HFFc6 (cell line): ENCODE measurements at regions not wholly inside any gene's neighbourhood (a gene's known extent, or its start where the extent isn't known, plus 50 kb on each side); places are given as distances from the start of the nearest gene placed in this dataset.
A peak's percentile ranks its signal among the peaks of the same experiment; 100 is the strongest.

Experiments used
- DNase-seq: peaks from one replicate; pipeline ENCODE4 v3.0.0-alpha.2; 2018
- H3K27ac Mint-ChIP-seq: 2 replicates; pipeline ENCODE4 v1.8.0; 2020; ENCODE audit warnings: mild to moderate bottlenecking, mixed read lengths
- H3K27me3 Mint-ChIP-seq: 2 replicates; pipeline ENCODE4 v1.8.0; 2021; ENCODE audit warnings: mild to moderate bottlenecking, moderate library complexity, mixed read lengths; ENCODE audit not compliant: insufficient read depth
- H3K36me3 Mint-ChIP-seq: 2 replicates; pipeline ENCODE4 v1.8.0; 2021; ENCODE audit warnings: low read depth, mixed read lengths
- H3K4me1 Mint-ChIP-seq: 2 replicates; pipeline ENCODE4 v1.8.0; 2020; ENCODE audit warnings: low read depth, mixed read lengths
- H3K4me3 Mint-ChIP-seq: 2 replicates; pipeline ENCODE4 v1.8.0; 2020; ENCODE audit warnings: mild to moderate bottlenecking, moderate library complexity, mixed read lengths
- H3K9me3 Mint-ChIP-seq: 2 replicates; pipeline ENCODE4 v1.8.0; 2020; ENCODE audit warnings: mild to moderate bottlenecking, mixed read lengths
- TF ChIP-seq, protein P1 (sequence below): fragments of 200-600 bp; sonication (generic); IDR thresholded peaks from 2 replicates; pipeline ENCODE4 v1.5.0; 2021; ENCODE audit warnings: antibody characterized with exemption, mild to moderate bottlenecking

DNA sequence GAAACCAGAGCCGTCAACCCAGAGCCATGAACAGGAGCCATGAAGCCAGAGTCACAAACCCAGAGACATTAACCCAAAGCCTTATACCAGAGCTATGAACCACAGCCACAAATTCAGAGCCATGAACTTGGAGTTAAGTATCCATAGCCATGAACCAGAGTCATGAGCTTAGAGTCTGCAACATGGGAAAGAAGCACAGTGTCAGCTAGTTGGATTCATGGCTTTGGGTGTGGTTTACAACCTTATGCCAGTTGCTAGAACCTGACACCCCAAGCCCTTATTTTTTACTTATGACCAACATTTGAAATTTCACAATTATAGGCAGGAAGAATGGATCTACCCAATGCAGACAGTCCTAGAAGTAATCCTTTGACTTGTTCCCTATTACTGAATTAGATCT, 128.9 kb upstream of the FAM78B start:
- Mint-ChIP-seq H3K27me3 (peaks cover 2% of the 10 kb centered on the region; the same call in 1 of the 2 replicates), H3K4me3 (no peak overlapping the region), H3K27ac (no peak overlapping the region), H3K9me3 (peaks cover 24% of the 10 kb centered on the region), H3K36me3 (no peaks in the 10 kb centered on the region), H3K4me1 (no peaks in the 10 kb centered on the region)
- TF ChIP-seq, protein P1, sequence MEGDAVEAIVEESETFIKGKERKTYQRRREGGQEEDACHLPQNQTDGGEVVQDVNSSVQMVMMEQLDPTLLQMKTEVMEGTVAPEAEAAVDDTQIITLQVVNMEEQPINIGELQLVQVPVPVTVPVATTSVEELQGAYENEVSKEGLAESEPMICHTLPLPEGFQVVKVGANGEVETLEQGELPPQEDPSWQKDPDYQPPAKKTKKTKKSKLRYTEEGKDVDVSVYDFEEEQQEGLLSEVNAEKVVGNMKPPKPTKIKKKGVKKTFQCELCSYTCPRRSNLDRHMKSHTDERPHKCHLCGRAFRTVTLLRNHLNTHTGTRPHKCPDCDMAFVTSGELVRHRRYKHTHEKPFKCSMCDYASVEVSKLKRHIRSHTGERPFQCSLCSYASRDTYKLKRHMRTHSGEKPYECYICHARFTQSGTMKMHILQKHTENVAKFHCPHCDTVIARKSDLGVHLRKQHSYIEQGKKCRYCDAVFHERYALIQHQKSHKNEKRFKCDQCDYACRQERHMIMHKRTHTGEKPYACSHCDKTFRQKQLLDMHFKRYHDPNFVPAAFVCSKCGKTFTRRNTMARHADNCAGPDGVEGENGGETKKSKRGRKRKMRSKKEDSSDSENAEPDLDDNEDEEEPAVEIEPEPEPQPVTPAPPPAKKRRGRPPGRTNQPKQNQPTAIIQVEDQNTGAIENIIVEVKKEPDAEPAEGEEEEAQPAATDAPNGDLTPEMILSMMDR: no peak
- DNase-seq: no peak

DNA sequence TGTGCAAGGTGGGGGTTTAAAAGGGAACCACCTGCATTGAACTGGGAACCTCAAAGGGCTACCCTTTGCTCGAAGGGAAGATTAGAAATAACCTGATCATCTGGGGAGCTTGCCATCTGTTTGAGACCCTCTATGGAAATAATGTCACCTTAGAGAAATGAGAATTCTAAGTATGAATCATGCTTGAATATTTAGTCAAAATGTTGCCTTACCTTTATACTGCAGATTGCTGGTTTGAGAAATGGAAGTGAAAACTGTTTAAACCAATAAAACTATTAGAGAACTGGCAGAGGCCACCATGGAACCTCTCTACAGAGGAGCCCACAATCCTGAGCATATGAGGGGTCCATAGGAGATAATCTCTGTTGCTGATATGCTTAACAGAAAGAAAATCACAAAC, 131.2 kb upstream of the FAM78B start:
- H3K4me3 Mint-ChIP-seq: no peak overlapping the region
- TF ChIP-seq, protein P1: no peak
- H3K27me3 Mint-ChIP-seq: no peaks in the 10 kb centered on the region
- H3K9me3 Mint-ChIP-seq: peaks cover 25% of the 10 kb centered on the region
- DNase-seq: no peak
- H3K27ac Mint-ChIP-seq: no peak overlapping the region
- H3K36me3 Mint-ChIP-seq: no peaks in the 10 kb centered on the region
- no peaks in the 10 kb centered on the region for H3K4me1 Mint-ChIP-seq

DNA sequence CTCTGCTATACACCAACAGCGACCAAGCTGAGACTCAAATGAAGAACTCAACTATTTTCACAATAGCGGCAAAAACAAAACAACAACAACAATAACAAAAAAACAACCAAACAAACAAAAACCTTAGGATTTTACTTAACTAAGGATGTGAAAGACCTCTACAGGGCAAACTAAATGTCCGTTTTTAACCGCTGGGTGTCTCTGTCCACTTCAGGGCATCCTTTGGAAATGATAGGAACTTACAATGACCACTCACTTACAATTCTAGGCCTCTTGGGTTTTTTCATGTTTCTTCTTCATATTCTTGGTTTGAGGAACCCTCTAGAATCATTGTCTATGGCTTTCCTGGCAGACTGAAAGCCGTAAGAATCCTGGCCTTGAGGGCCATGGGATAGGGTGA, 134.0 kb upstream of the FAM78B start:
- TF ChIP-seq, protein P1: peak; percentile 9; the same call in 1 of the 2 replicates
- Mint-ChIP-seq H3K27me3 (no peaks in the 10 kb centered on the region), H3K27ac (no peak overlapping the region), H3K9me3 (peaks cover 27% of the 10 kb centered on the region), H3K4me3 (no peak overlapping the region), H3K36me3 (peaks cover 3% of the 10 kb centered on the region; the same call in 1 of the 2 replicates), H3K4me1 (no peaks in the 10 kb centered on the region)
- DNase-seq: no peak

DNA sequence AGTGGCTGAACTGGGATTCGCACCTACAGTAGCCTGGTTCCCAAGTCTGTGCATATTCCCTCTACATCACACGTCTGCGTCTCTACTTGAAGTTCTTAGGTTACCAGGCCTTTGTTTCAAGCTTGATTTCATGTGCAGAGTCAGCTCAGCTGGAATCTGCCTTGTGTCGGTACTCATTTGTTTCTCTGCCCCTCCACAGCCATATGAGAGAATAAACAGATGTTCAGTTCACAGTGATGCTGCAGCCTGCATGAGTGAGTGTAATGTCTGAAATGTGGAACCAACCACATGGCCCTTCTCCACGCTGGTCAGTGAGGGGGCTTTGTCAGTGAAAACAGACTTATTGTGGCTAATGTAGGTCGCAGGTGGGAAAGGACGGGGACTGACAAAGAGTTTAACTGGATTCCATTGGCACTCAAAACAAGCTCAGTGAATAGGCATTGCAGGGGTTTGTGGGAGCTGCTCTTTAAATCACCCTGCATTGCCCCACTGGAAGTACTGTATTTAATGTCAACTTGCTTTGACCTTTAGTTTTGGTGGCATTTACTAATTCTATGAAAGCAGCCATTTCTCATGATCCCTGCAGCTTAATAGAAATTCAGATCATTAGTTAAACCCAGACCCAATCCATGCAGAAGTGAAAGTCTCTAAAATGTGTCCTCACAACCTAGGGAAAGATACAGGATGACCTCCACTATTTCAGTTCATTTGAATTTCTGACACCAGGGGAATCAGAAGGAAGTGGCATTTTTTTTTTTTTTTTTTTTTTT, 136.4 kb upstream of the FAM78B start:
- TF ChIP-seq, protein P1: no peak
- DNase-seq: no peak
- H3K36me3 Mint-ChIP-seq: peaks cover 6% of the 10 kb centered on the region; the same call in 1 of the 2 replicates
- no peak overlapping the region for H3K4me3 Mint-ChIP-seq
- no peaks in the 10 kb centered on the region; the same call in 1 of the 2 replicates for H3K27me3 Mint-ChIP-seq
- no peaks in the 10 kb centered on the region for H3K4me1 Mint-ChIP-seq
- H3K9me3 Mint-ChIP-seq: peaks cover 41% of the 10 kb centered on the region
- no peak overlapping the region for H3K27ac Mint-ChIP-seq

DNA sequence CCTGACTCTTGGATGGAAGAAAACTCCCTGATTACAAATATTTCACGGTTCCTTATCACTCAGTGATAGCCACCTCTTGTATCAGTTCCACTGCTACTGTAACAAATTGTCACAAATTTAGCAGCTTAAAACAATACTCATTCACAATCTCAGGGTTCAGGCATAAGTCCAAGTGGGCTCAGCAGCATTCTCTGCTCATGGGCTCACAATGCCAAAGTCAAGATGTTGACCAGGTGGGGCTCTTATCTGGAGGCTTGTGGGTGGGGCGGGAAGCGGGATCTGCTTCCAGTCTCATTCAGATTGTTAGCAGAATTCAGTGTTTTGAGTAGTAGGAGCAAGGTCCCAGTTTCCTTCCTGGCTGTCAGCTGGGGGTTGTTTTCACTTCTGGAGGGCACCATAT, 137.3 kb upstream of the FAM78B start:
- no peaks in the 10 kb centered on the region for H3K4me1 Mint-ChIP-seq
- DNase-seq: no peak
- H3K36me3 Mint-ChIP-seq: peaks cover 6% of the 10 kb centered on the region; the same call in 1 of the 2 replicates
- peaks cover 46% of the 10 kb centered on the region for H3K9me3 Mint-ChIP-seq
- no peak overlapping the region for H3K27ac Mint-ChIP-seq
- TF ChIP-seq, protein P1: no peak
- H3K4me3 Mint-ChIP-seq: no peak overlapping the region
- no peaks in the 10 kb centered on the region; the same call in 1 of the 2 replicates for H3K27me3 Mint-ChIP-seq
